ENCODE measurements at regions not wholly inside any gene's neighbourhood (a gene's known extent, or its start where the extent isn't known, plus 50 kb on each side); places are given as distances from the start of the nearest gene placed in this dataset.

GRCh38 chr6:113401231-113401630, 455.9 kb upstream of the MARCKS start:
- no peak for DNase-seq

- no peak for DNase-seq
Measured at GRCh38 chr6:113402544-113402943, 454.6 kb upstream of the MARCKS start.

- no peak for DNase-seq
Measured at GRCh38 chr6:113403966-113404595, 453.1 kb upstream of the MARCKS start.

GRCh38 chr6:113405326-113406047, 451.7 kb upstream of the MARCKS start:
- no peak for DNase-seq

GRCh38 chr6:113406048-113406695, 451.0 kb upstream of the MARCKS start:
- no peak for DNase-seq

- DNase-seq, result no peak
Measured at GRCh38 chr6:113411011-113411410, 446.1 kb upstream of the MARCKS start.

GRCh38 chr6:113412589-113413357, 444.4 kb upstream of the MARCKS start:
- no peak for DNase-seq

GRCh38 chr6:113414511-113414910, 442.6 kb upstream of the MARCKS start:
- peak in 6 of 56 donors; percentile 0 to 14 (median 2) for DNase-seq

- no peak for DNase-seq
Measured at GRCh38 chr6:113416170-113416569, 441.0 kb upstream of the MARCKS start.

- DNase-seq, result no peak
Measured at GRCh38 chr6:113420290-113420689, 436.9 kb upstream of the MARCKS start.

GRCh38 chr6:113421997-113422396, 435.1 kb upstream of the MARCKS start:
- DNase-seq, result no peak

GRCh38 chr6:113423956-113424355, 433.2 kb upstream of the MARCKS start:
- DNase-seq, result no peak

GRCh38 chr6:113425977-113426660, 431.0 kb upstream of the MARCKS start:
- no peak for DNase-seq

- DNase-seq, result no peak
Measured at GRCh38 chr6:113427617-113428016, 429.5 kb upstream of the MARCKS start.

- DNase-seq, result no peak
Measured at GRCh38 chr6:113428702-113429101, 428.4 kb upstream of the MARCKS start.

GRCh38 chr6:113432521-113433334, 424.4 kb upstream of the MARCKS start:
- no peak for DNase-seq

- peak in 2 of 56 donors; percentile 1 to 3 for DNase-seq
Measured at GRCh38 chr6:113433335-113433991, 423.7 kb upstream of the MARCKS start.

GRCh38 chr6:113434641-113435040, 422.5 kb upstream of the MARCKS start:
- no peak for DNase-seq

GRCh38 chr6:113437566-113437965, 419.6 kb upstream of the MARCKS start:
- no peak for DNase-seq

GRCh38 chr6:113439866-113440265, 417.3 kb upstream of the MARCKS start:
- no peak for DNase-seq
